Aorta (tissue), 5 donors: ENCODE measurements at regions not wholly inside any gene's neighbourhood (a gene's known extent, or its start where the extent isn't known, plus 50 kb on each side); places are given as distances from the start of the nearest gene placed in this dataset.
A peak's percentile ranks its signal among the peaks of the same experiment; 100 is the strongest.

Experiments used
- ATAC-seq: fragments of 200-7000 bp; cut with Tn5 transposase; one replicate; pipeline ENCODE4 v1.9.1; 2022; ENCODE audit warnings: moderate library complexity; ENCODE audit not compliant: low FRiP score
- DNase-seq, 2 donors: peaks; one replicate each; pipeline ENCODE4 v3.0.0-alpha.2; 2020
- H3K27ac ChIP-seq, 2 donors: one replicate each; pipeline ENCODE4 v1.5.1; 2013; ENCODE audit warnings: low read length in 2 of 2, mild to moderate bottlenecking in 2 of 2, moderate library complexity in 2 of 2, control low read depth in 1 of 2, inconsistent platforms in 1 of 2, low read depth in 1 of 2
- H3K27me3 ChIP-seq, 2 donors: one replicate each; pipeline ENCODE4 v1.6.1; 2013; ENCODE audit warnings: control low read depth in 1 of 2, low read length in 1 of 2, mild to moderate bottlenecking in 1 of 2, moderate library complexity in 1 of 2; ENCODE audit not compliant: insufficient read depth in 2 of 2, control insufficient read depth in 1 of 2
- H3K36me3 ChIP-seq, 2 donors: one replicate each; pipeline ENCODE4 v1.6.1; 2013; ENCODE audit warnings: control low read depth in 1 of 2, low read length in 1 of 2, mild to moderate bottlenecking in 1 of 2; ENCODE audit not compliant: insufficient read depth in 2 of 2, control insufficient read depth in 1 of 2
- H3K4me1 ChIP-seq, 2 donors: one replicate each; pipeline ENCODE4 v1.6.1; 2013; ENCODE audit warnings: low read length in 2 of 2, control low read depth in 1 of 2, mild to moderate bottlenecking in 1 of 2, moderate library complexity in 1 of 2; ENCODE audit not compliant: insufficient read depth in 2 of 2, control insufficient read depth in 1 of 2
- H3K4me3 ChIP-seq, 2 donors: one replicate each; pipeline ENCODE4 v1.5.1; 2013; ENCODE audit warnings: low read length in 2 of 2, control low read depth in 1 of 2, mild to moderate bottlenecking in 1 of 2
- H3K9me3 ChIP-seq: one replicate; pipeline ENCODE4 v1.6.1; 2013; ENCODE audit warnings: mild to moderate bottlenecking, low read length; ENCODE audit not compliant: control insufficient read depth
- WGBS, 2 donors: extraction: QIAGEN DNeasy Blood & Tissue Kit; methylation state at CpG; one replicate each; pipeline ENCODE4 v1.1.7; 2013; 5-methylcytosine and 5-hydroxymethylcytosine counted together
- intact Hi-C, 2 donors: fragments of 100-400 bp; cut with DNase I; formaldehyde crosslinking; loops; one replicate each; pipeline versions ENCODE4 v1.14.2 to v1.15.0; 2022
- donor health status: healthy with polysubstance abuse.
- donor health status: Bipolar disorder and iron deficiency.
- donor health status: DM: no; HTN: no; CAD: no.
- donor health status: DM: no; HTN: no; CAD: no.
- donor health status: DM: yes; HTN: yes; CAD: no.

GRCh38 chr1:4087530-4088420 lies 187.7 kb upstream of the C1orf174 start:
- Histone ChIP-seq H3K36me3 (no peaks in the 10 kb centered on the region), H3K4me1 (no peaks in the 10 kb centered on the region), H3K27me3 (no peaks in the 10 kb centered on the region), H3K27ac (no peak overlapping the region), H3K9me3 (peaks cover 15% of the 10 kb centered on the region), H3K4me3 (no peak overlapping the region)
- ATAC-seq (no peak), DNase-seq (peak in 1 of 2 donors; percentile 50)
- WGBS, 2 donors: 71 to 72% methylated on average over 9 of the region's 9 CpGs
- intact Hi-C loops: no loop called here

GRCh38 chr1:4088676-4089075 lies 188.6 kb upstream of the C1orf174 start:
- 88 to 89% methylated on average over 15 of the region's 15 CpGs for WGBS, 2 donors
- Histone ChIP-seq H3K27me3 (no peaks in the 10 kb centered on the region), H3K4me3 (no peak overlapping the region), H3K9me3 (peaks cover 15% of the 10 kb centered on the region), H3K27ac (no peak overlapping the region), H3K36me3 (no peaks in the 10 kb centered on the region), H3K4me1 (no peaks in the 10 kb centered on the region)
- ATAC-seq (no peak), DNase-seq (peak in 1 of 2 donors; percentile 53)
- intact Hi-C loops: no loop called here

- intact Hi-C loops: no loop called here
- no peak overlapping the region for H3K4me3 ChIP-seq
- 85 to 86% methylated on average over 15 of the region's 15 CpGs for WGBS, 2 donors
- no peak for DNase-seq
- no peaks in the 10 kb centered on the region for H3K4me1 ChIP-seq
- peaks cover 17% of the 10 kb centered on the region for H3K9me3 ChIP-seq
- H3K27ac ChIP-seq: no peak overlapping the region
- ATAC-seq: no peak
- H3K36me3 ChIP-seq: no peaks in the 10 kb centered on the region
- no peaks in the 10 kb centered on the region for H3K27me3 ChIP-seq
Observed at GRCh38 chr1:4089421-4090175, 189.5 kb upstream of the C1orf174 start.

GRCh38 chr1:4090556-4090955 lies 190.5 kb upstream of the C1orf174 start:
- 71 to 73% methylated on average over 5 of the region's 5 CpGs for WGBS, 2 donors
- Histone ChIP-seq H3K9me3 (peaks cover 17% of the 10 kb centered on the region), H3K27me3 (no peaks in the 10 kb centered on the region), H3K27ac (no peak overlapping the region), H3K36me3 (no peaks in the 10 kb centered on the region), H3K4me1 (no peaks in the 10 kb centered on the region), H3K4me3 (no peak overlapping the region)
- DNase-seq: no peak
- ATAC-seq: no peak
- intact Hi-C loops: no loop called here

GRCh38 chr1:4090976-4091660 lies 191.0 kb upstream of the C1orf174 start:
- ATAC-seq (no peak), DNase-seq (no peak)
- Histone ChIP-seq H3K27ac (no peak overlapping the region), H3K9me3 (peaks cover 21% of the 10 kb centered on the region), H3K36me3 (no peaks in the 10 kb centered on the region), H3K4me1 (no peaks in the 10 kb centered on the region), H3K27me3 (no peaks in the 10 kb centered on the region), H3K4me3 (no peak overlapping the region)
- WGBS, 2 donors: 76 to 87% methylated on average over 6 of the region's 6 CpGs
- intact Hi-C loops: no loop called here

GRCh38 chr1:4091996-4092395 lies 191.9 kb upstream of the C1orf174 start:
- intact Hi-C loops: no loop called here
- DNase-seq: no peak

GRCh38 chr1:4093856-4094565 lies 193.9 kb upstream of the C1orf174 start:
- DNase-seq (no peak), ATAC-seq (no peak)
- no peaks in the 10 kb centered on the region for H3K4me1 ChIP-seq
- no peak overlapping the region for H3K27ac ChIP-seq
- H3K36me3 ChIP-seq: no peaks in the 10 kb centered on the region
- no peaks in the 10 kb centered on the region for H3K27me3 ChIP-seq
- 85 to 93% methylated on average over 7 of the region's 7 CpGs for WGBS, 2 donors
- intact Hi-C loops: no loop called here
- peaks cover 23% of the 10 kb centered on the region for H3K9me3 ChIP-seq
- H3K4me3 ChIP-seq: no peak overlapping the region

More at GRCh38 chr1:4091996-4092395, 191.9 kb upstream of the C1orf174 start:
- Histone ChIP-seq H3K36me3 (no peaks in the 10 kb centered on the region), H3K9me3 (peaks cover 24% of the 10 kb centered on the region), H3K27me3 (no peaks in the 10 kb centered on the region), H3K27ac (no peak overlapping the region), H3K4me1 (no peaks in the 10 kb centered on the region), H3K4me3 (no peak overlapping the region)
- 87 to 90% methylated on average over 7 of the region's 7 CpGs for WGBS, 2 donors
- ATAC-seq: no peak

- DNase-seq: no peak
- intact Hi-C loops: no loop called here
- WGBS, 2 donors: 53 to 74% methylated on average over 5 of the region's 5 CpGs
- Histone ChIP-seq H3K4me1 (no peaks in the 10 kb centered on the region), H3K9me3 (peaks cover 21% of the 10 kb centered on the region), H3K27ac (no peak overlapping the region), H3K4me3 (no peak overlapping the region), H3K36me3 (no peaks in the 10 kb centered on the region), H3K27me3 (no peaks in the 10 kb centered on the region)
- ATAC-seq: no peak
Observed at GRCh38 chr1:4095433-4095971, 195.4 kb upstream of the C1orf174 start.
